Testis (tissue), 2 donors: ENCODE measurements at regions not wholly inside any gene's neighbourhood (a gene's known extent, or its start where the extent isn't known, plus 50 kb on each side); places are given as distances from the start of the nearest gene placed in this dataset.

ENCODE experiments used
- DNase-seq: peaks from one replicate; pipeline ENCODE4 v3.0.0-alpha.2; 2019
- H3K27ac ChIP-seq, 2 donors: fragments of 200-600 bp; sonication (generic); one replicate each; pipeline ENCODE4 v1.5.1; 2019
- H3K27me3 ChIP-seq: fragments of 200-600 bp; sonication (generic); one replicate; pipeline ENCODE4 v1.5.1; 2019
- H3K36me3 ChIP-seq: fragments of 200-600 bp; sonication (generic); one replicate; pipeline ENCODE4 v1.5.1; 2017; ENCODE audit warnings: low read depth; ENCODE audit errors: missing control alignments
- H3K4me1 ChIP-seq: fragments of 200-600 bp; sonication (generic); one replicate; pipeline ENCODE4 v1.5.1; 2019
- H3K4me3 ChIP-seq, 2 donors: fragments of 200-600 bp; sonication (generic); one replicate each; pipeline ENCODE4 v1.5.1; 2017 to 2019
- H3K9me3 ChIP-seq: fragments of 200-600 bp; sonication (generic); one replicate; pipeline ENCODE4 v1.5.1; 2017
- CTCF ChIP-seq, 3 experiments: fragments of 450-650 bp in 2 of 3; fragments of 200-600 bp in 1 of 3; sonication (generic) in 1 of 3; IDR thresholded peaks; one replicate each; pipeline ENCODE4 v1.5.1; 2016 to 2019; ENCODE audit warnings: antibody characterized with exemption in 3 of 3, mild to moderate bottlenecking in 2 of 3, moderate library complexity in 1 of 3
- POLR2A ChIP-seq: fragments of 450-650 bp; IDR thresholded peaks from one replicate; pipeline ENCODE4 v1.6.1; 2017; ENCODE audit warnings: antibody characterized with exemption, mild to moderate bottlenecking, moderate library complexity
- WGBS, 2 donors: methylation state at CpG; one replicate each; pipeline ENCODE4 v1.1.5; 2018; 5-methylcytosine and 5-hydroxymethylcytosine counted together
- intact Hi-C: fragments of 100-400 bp; cut with DNase I; formaldehyde crosslinking; loops from one replicate; pipeline ENCODE4 v1.15.1; 2023; ENCODE audit warnings: low total_unique reads

- intact Hi-C loops: no loop called here
- Histone ChIP-seq H3K4me3 (no peak overlapping the region), H3K27ac (no peak overlapping the region), H3K36me3 (no peaks in the 10 kb centered on the region), H3K4me1 (no peaks in the 10 kb centered on the region), H3K27me3 (no peaks in the 10 kb centered on the region), H3K9me3 (no peaks in the 10 kb centered on the region)
- WGBS, 2 donors: 57 to 63% methylated on average over 1 of the region's 1 CpG
- DNase-seq: no peak
- TF ChIP-seq CTCF (IDR thresholded peaks at IDR 0.05) (no peak), POLR2A (no peak)
These were observed 283.1 kb downstream of the IDS start for GRCh38 chrX:149222040-149222439.

DNA sequence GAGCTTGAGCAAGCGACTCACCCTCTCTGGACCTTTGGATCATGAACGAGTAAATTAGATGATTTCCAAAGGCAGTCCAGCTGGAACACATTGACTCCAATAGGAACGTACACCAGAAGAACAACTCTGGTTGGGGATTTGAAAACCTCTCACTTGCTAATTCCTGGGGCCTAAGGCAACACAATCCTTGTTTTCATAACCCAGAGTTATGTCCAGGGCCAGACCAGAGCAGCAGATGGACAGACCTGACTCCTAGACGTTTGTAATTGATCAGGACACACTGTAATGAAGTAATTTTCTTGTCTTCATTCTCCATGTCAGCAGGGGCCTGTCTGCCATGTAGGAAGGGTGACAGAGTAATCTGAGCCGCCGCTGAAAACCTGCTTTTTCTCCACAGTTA lies 283.9 kb downstream of the IDS start:
- TF ChIP-seq CTCF (IDR thresholded peaks at IDR 0.05) (no peak), POLR2A (no peak)
- H3K9me3 ChIP-seq: no peaks in the 10 kb centered on the region
- intact Hi-C loops: no loop called here
- no peaks in the 10 kb centered on the region for H3K36me3 ChIP-seq
- H3K4me1 ChIP-seq: no peaks in the 10 kb centered on the region
- H3K4me3 ChIP-seq: no peak overlapping the region
- no peak for DNase-seq
- no peak overlapping the region for H3K27ac ChIP-seq
- WGBS, 2 donors: 28 to 33% methylated on average over 5 to 6 of the region's 6 CpGs
- H3K27me3 ChIP-seq: no peaks in the 10 kb centered on the region

DNA sequence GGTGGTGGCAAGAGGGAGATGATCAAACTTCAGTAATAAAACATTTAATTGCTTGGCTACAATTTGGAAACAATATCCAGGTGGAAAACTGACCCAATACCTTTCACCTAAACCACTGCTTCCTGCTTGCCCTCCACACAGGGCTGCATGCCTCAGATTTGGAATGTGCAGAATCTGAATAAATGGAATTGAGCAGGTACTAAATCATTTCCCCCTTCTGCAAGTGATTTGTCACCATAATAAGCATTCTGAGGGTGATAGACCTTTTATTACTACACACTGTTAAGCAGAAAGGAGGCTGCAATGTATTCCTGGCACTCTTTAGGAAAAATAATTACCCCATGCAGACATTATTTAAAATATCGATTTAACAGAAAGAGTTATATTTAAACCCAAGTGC lies 291.8 kb downstream of the IDS start:
- Histone ChIP-seq H3K27ac (no peak overlapping the region), H3K36me3 (no peaks in the 10 kb centered on the region), H3K4me1 (no peaks in the 10 kb centered on the region), H3K9me3 (no peaks in the 10 kb centered on the region), H3K27me3 (no peaks in the 10 kb centered on the region), H3K4me3 (no peak overlapping the region)
- DNase-seq: no peak
- no peak for TF ChIP-seq POLR2A
- TF ChIP-seq CTCF (IDR thresholded peaks at IDR 0.05): no peak
- intact Hi-C loops: no loop called here
- 35 to 53% methylated on average over 1 of the region's 1 CpG for WGBS, 2 donors

GRCh38 chrX:149208307-149208706 lies 296.8 kb downstream of the IDS start:
- 18 to 57% methylated on average over 3 of the region's 3 CpGs for WGBS, 2 donors

More at GRCh38 chrX:149208307-149208706, 296.8 kb downstream of the IDS start:
- intact Hi-C loops: no loop called here
- Histone ChIP-seq H3K9me3 (no peaks in the 10 kb centered on the region), H3K4me3 (no peak overlapping the region), H3K4me1 (no peaks in the 10 kb centered on the region), H3K27ac (no peak overlapping the region), H3K36me3 (no peaks in the 10 kb centered on the region), H3K27me3 (no peaks in the 10 kb centered on the region)
- TF ChIP-seq POLR2A (no peak), CTCF (IDR thresholded peaks at IDR 0.05) (no peak)
- no peak for DNase-seq
